ENCODE measurements at regions not wholly inside any gene's neighbourhood (a gene's known extent, or its start where the extent isn't known, plus 50 kb on each side); places are given as distances from the start of the nearest gene placed in this dataset.
"Not testable (repeated sequence)": the region's sequence is repeated elsewhere in the genome, so short reads cannot be mapped to it uniquely, and the experiment has no call there.

DNA sequence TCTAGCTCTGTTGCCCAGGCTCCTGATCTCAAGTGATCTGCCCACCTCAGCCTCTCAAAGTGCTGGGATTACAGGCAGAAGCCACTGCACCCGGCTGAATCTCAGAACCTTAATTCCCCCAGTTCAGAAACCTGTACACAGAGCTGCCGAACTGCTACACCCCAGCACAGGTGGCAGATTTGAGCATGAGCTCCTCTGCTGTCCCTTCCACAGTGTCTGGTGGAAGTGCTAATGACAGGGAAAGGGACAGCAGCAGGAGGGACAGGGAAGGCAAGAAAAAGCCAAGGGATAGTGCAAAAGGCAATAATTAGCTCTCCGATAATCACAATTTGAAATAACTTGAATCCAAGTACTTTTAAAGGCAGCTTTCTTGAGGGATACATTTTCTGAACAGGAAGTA, 211.4 kb upstream of the ZNF521 start:
- DNase-seq (ENCODE audit: low read depth in 2 of 2), result no peak

DNA sequence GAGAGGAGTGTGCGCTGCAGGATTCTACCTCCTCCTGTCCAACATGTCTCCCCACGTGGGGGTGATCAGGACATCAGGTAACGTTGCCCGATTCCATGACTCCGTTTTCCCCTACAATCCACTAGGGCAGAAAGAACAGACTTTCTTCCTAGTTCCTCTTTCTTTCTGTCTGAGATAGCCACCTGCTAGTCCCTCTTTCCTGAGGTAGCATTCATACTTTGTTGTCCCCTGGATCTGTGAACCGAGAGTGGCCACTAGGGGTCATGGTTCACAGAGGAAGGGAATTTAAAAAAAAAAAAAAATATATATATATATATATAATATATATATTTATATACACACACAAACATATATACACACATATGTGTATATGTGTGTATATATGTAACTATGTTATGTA, 210.0 kb upstream of the ZNF521 start:
- DNase-seq (ENCODE audit: low read depth in 2 of 2), result no peak

DNA sequence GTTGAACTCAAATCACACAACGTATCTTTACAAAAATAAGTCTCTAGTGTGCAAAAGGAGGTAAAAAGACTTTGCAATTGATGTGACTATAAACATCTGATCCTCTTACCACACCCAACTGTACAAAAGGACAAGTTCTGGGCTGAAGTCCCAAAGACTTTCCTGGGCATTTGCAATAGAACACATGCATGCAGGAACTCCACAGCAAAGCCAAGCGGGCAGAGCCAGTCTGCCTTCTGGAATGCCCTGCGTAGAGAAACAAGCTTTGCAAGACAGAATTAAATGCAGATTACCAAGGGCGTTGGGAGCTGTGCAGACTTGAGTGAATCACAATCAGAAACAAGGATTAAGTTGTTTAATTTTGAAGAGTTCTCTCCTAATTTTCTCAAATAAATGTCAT, 208.4 kb upstream of the ZNF521 start:
- no peak for DNase-seq (ENCODE audit: low read depth in 2 of 2)

DNA sequence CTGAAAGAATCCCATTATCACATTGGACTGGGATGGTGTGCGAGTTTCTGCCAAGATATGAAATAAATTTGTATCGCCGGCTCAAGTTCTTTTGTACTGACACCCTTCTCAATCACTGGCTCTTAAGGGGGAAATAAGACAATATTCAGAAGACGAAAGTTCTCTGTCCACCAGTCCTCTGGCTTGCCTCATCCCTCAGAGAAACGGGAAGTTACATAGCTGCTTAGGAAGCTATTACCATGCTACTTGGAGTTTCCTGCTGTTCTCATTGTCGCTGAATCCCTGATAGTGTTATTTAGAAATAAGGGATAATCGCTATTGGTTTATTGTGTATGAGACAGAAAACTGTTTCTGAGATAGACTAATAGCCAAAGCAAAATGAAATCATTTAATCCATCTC, 205.0 kb upstream of the ZNF521 start:
- DNase-seq (ENCODE audit: low read depth in 2 of 2), result no peak

DNA sequence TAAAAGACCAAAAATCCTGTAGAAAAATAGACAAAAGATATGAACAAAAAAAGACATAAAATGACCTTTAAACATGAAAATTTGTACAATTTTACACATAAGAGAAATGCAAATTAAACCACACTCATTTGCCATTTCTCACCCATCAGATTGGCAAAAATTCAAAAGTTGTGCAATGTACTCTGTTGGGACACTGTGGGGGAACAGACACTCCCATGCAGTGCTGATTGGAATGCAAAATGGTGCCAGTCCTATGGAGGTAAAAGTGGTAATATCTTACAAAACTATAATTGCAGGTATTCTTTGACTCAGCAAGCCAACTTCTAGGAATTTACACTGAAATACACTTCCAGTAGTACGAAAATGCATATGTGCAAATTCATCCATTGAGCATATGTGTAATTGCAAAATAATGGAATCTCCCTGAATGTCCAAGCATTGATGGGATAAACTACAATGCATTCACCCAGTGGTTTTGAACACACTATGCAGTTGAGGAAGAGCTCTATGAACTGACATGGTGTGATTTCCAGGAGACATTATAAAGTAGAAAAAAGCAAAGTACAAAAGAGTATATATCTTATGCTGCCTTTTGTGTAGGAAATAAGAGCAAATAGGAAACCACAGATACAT, 201.8 kb upstream of the ZNF521 start:
- no peak for DNase-seq (ENCODE audit: low read depth in 2 of 2)

DNA sequence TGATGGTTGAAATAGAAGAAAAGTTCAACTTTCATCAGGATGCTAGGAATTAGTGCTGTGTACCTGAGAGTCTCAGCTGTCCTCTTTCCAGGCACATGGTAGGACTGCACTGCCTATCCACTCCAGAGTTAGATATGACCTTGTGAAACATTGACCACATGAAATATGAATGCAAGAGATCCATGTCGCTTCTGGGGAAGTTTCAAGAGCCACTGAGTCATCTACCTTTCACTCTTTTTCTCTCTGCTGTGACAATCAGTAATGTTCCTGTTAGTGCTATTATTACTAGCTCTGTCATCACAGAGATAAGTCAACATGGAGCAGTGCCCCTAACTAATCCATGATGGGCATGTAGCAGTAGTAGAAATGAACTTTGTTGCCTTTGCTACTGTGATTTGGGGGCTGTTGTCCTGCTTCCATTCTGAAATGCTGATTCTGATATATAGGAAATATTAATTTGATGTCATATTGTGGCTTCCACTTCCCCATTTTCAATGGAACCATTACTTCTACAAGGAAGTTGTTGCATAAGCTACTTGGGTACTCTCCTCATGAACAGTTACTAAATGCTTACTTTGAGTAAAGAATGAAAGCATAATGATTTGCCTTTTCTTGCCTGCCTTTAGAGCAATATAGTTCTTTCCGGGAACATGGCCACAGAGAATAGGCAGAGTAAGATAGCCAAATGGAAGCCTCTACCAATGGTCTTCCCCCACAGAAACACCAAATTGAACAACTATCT, 192.8 kb upstream of the ZNF521 start:
- DNase-seq (ENCODE audit: low read depth in 2 of 2), result no peak

DNA sequence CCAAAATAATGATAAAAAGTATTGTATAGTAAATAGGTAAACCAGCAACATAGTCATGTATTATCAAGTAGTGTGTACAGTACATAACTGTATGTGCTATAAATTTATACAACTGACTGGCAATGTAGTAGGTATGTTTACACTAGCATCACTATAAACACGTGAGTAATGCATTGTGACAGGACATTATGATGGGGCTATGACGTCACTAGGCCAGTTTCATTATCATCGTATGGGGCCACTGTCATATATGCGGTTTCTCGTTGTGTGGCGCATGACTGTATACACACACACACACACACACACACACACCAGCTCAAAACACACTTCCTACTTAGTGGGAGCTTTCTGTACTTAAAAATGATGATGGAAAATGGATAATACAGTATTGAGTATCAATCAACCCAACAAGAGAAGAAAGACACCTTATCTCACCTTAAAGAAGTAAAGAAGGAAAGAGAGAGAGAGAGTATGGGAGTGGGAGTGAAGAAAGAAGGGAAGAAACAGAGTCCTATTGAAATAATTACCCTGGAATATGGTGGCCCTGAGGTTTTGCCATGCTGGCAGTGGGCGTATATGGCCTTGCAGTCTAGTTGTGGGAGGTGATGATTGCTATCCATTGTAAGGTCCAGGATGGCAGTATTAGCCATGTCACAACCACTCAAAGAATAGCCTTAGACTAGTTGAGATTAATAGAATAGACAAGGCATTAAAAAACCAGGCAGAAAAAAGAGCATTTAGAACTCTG, 186.4 kb upstream of the ZNF521 start:
- DNase-seq (ENCODE audit: low read depth in 2 of 2), result no peak

DNA sequence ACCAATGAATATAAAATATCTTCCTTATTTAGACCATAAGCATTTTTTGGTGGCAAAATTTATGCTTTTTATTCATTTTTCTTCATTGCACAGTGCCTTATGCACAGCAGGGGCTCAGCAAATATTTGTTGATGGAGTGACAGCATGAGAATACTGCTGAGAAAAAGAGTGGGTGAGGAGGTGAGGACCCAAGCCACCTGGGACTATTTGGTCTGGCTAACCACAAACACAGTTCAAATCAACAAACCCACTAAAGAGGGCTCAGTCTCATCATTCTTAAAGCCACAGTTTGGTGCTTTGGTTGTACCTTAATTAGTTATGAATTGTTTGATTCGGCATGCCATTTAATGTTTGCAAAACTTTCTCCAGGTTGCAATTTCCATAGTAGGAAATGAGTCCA, 183.5 kb upstream of the ZNF521 start:
- DNase-seq (ENCODE audit: low read depth in 2 of 2), result no peak

DNA sequence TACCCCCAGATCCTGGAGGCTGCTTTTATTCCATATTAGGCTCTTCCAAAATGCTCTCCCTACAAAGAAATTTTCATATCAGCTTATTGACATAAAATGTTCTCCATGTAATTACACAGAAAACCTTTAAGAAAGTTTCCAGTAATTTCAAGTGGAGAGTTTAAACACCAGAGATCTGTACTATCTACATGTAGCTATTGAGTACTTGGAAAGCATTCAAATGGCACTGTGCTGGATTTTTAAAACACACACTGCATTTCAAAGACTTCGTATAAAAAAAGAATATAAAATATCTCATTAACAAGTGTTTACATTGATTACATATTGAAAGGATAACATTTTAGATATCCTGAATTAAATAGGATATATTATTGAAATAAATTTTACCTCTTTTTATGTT, 182.4 kb upstream of the ZNF521 start:
- no peak for DNase-seq (ENCODE audit: low read depth in 2 of 2)

DNA sequence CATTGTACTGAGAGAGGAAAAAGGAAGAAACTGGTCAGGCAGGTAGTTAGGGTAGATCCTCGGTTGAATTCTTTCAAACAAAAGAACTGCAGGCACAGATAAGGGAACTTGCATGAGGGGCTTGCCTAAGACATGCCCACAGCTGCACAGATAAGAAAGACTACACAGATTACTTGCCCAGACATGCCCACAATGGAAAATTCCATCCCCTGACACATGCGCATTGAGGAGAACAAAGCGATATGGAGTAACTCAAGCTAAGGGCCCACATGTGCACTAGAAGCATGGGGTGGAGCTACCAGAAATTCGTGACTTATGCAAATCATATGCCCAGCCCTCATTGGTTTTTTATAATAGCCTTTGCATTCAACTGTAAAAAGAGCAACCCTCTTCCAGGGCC, 181.3 kb upstream of the ZNF521 start:
- DNase-seq (ENCODE audit: low read depth in 2 of 2), result no peak

DNA sequence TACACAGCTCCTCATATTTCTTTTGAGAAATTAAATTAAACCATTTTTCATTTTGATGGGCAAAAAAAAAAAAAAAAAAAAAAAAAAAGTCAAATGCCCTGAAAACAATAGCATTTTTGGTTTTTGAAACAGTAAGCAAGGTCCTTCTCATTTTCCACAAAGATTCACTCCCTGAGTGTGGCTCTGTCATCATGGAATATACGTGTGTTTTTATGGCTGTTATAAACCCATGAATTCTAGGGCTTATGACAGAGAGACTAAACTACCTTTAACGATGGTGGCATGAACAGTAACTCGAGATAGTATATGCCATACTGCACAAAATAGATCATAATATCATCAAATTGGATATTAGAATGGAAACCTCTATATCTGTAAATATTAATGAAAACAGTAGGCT, 179.2 kb upstream of the ZNF521 start:
- DNase-seq (ENCODE audit: low read depth in 2 of 2), result no peak

DNA sequence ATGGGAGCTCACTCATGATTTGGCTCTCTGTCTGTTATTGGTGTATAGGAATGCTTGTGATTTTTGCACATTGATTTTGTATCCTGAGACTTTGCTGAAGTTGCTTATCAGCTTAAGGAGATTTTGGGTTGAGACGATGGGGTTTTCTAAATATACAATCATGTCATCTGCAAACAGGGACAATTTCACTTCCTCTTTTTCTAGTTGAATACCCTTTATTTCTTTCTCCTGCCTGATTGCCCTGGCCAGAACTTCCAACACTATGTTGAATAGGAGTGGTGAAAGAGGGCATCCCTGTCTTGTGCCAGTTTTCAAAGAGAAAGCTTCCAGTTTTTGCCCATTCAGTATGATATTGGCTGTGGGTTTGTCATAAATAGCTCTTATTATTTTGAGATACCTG, 173.8 kb upstream of the ZNF521 start:
- DNase-seq (ENCODE audit: low read depth in 2 of 2), result not testable (repeated sequence)

DNA sequence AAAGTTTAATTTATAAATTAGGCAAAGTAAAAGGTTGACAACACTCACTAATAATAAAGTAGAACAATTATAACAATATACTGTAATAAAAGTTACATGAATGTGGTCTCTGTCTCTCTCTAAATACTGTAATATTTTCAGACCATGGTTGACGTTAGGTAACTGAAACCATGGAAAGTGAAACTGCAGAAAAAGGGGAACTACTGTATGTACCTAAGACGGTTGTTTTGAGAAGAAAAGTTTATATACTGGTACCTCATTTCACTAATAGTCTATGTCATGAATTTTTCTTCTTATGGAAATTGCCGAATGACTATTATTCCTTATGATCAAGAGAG, 166.7 kb upstream of the ZNF521 start:
- DNase-seq (ENCODE audit: low read depth in 2 of 2), result no peak

DNA sequence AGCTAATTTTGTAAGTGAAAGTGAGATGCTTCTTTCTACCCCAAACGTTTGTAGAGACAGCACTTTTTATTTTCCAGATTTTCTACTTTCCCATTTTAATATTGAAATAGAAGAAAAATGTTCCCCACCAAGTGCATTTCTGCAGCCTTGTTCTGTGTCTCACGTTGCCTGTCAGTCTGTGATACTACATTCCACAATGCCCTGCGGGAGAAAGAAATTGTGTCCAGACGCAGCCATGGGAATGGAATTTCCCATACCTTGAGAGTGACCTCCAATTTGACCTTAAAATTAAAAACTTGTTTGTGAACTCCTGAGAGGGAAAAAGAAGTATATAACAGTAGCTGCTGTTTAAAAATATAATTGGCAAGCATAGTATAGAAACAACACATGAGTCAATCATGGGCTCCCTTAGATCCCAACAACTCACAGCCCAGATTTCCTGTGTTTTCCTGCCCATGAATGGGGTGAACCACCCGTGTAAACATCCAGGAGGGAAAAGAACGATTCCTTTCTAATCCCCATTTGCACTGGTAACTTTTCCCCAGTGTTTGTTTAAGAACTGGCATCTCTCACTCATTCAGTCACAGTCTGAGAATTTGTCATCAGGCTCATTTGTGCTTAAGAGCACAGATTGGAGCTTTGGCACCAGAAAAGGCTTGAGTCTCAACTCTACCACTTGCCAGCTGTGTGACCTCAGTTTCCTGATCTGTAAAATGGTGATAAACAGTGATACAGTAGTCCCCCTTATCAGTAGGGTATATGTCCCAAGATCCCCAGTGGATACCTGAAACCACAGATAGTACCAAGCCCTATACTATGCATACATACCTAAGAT, 166.1 kb upstream of the ZNF521 start:
- no peak for DNase-seq (ENCODE audit: low read depth in 2 of 2)

DNA sequence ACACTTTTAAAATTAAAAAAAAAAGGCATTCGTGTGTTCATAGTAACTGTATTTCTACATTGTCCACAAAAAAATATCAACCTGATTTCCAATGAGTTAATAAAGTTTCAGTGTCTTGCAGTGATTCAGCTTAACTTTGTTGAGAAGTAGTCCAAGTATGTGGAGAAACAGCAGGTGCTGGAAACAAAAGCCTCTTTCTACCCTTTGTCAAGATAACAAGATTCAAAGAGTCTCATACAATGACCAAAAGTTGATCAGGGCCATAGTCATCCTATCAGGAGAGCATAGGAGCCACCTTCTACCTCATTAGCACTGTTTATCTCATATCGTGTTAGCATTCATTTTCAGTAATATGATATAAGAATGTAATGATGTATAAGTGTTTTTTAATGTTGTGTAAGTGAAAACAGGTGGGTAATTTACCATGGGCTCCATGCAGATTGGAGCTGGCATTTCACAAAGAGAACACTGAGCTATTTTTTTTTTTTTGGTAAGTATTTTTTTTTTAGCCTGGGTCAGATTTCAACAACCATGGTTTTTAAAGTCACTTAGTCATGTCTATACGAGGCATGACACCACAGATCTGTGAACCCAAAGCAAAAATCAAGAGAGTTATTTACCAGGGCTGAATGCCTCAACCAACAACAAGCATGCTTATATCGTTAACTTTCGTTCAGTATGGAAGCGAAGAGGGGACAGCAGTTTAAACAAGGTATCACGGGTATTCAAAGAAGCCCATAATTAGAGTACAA, 165.0 kb upstream of the ZNF521 start:
- DNase-seq (ENCODE audit: low read depth in 2 of 2), result no peak

DNA sequence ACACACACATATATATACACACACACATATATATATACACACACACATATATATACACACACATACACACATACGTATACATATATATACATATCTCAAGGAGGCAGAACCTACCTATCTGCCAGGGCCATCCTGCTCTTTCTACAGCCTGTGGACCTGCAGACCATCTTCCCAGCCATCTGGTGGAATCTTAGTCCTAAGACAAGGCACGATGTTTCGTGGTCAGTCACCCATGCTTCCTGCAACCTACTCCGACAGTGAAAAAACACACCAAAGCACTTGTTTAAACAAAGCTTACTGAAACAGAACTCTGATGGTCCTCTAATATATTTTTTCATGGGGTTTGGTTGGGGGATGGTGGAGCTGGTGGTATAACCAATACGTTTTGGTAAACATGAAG, 164.2 kb upstream of the ZNF521 start:
- no peak for DNase-seq (ENCODE audit: low read depth in 2 of 2)

DNA sequence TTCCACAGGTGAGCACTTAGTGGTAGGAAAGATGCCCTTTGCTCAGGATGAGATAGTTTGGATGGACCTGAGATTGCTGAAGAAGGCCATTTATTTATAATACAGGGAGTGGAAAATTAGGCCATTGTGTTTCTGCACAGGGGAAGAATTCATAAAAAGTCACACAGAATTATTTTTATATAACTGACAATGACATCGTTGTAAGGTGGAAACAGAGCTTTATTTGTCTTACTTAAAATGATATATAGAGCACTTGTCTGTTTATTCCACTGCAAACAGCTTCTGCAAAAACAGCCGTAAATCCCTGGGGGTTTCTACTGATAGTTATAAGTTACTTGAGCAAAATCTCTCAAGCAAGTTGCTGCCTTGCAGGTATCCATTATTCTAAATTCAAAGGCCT, 158.1 kb upstream of the ZNF521 start:
- no peak for DNase-seq (ENCODE audit: low read depth in 2 of 2)

DNA sequence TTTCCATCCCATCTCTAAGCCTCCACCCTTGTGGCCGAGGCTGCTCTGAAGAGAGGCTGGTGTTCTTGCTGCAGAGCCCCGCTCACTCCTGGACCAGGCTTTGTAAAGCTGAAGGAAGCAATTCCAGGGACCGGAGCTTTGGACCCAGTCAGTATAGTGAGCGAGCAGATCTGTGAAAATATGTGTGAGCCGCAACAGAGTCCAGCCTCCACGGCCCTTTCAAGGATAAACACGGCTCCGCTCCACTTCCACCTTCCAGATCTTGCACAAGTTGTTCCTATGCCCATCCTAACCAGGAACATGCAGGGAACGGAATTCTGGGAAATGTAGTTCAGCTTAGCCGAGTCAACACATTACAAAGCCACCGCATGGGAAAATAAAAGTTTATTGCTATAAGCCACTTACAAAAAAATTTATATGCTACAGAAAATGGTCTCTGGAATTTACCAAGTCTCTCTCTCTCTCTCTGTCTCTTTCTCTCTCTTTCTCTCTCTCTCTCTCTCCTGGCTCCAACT, 151.7 kb upstream of the ZNF521 start:
- DNase-seq (ENCODE audit: low read depth in 2 of 2), result no peak

DNA sequence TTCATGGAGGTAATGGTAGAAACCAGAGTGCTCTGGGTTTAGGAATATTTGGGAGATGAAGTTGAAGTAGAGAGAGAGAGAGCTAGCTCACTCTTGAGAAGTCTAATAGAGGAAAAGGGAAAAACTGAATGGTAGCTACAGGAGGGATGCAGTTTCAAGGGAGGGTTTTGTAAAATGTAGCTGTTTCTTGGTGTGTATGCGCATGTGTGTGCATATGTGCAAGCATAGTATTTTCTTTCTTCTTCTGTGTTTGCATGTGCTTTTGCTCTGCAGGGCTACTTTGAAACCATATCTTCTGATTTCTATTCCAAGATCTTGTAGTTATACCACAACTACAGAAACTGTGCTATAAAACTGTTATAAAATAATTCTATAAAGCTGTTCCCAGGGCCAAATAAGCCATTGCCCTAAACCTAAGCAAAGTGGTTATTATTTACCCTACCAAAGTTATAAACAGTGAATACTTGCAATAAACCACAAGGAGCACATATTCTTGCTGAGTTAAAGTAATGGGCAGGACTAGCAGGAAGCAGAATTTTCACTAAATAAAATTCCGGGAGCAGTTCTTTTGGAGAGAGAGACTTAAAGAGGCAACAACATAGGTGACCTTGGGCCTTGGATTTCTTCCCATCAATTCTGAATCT, 145.3 kb upstream of the ZNF521 start:
- DNase-seq (ENCODE audit: low read depth in 2 of 2), result no peak

DNA sequence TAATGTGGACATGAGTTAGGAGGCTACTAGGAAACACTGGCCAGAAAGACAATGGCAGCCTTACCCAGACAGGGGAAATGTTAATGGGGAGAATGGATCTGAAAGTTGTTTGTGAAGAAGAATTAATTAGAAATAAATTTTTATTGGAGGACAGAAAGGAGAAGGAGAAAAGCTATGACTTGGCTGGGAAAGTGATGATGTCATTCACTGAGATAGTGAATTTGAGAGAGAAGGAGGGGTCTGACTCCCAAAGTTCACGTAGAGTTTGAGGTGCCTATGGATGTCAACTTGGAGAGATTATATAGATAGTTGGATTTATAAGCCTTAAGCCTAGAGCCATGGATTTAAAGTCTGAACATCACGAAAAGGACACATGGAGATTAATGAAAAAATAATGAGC, 144.6 kb upstream of the ZNF521 start:
- no peak for DNase-seq (ENCODE audit: low read depth in 2 of 2)

DNA sequence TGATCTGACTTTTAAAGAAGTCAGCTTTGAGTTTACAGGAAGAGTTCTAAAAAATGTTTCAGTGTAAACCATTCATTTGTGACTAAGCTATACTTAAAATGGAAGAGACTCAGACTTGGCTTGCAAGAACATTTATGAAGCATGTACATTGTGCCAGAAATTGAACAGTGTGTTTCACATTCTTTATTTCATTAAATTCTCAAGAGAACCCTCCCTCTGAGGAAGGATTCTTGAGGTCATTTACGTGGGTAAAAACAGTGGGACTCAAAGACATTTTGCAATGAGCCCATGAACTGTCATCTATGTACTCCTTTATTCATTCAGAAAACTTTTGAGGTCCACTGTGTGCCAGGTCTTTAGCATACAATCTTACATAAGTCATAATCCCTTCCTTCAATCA, 143.6 kb upstream of the ZNF521 start:
- no peak for DNase-seq (ENCODE audit: low read depth in 2 of 2)
